GM18520 (cell line): ENCODE measurements at regions not wholly inside any gene's neighbourhood (a gene's known extent, or its start where the extent isn't known, plus 50 kb on each side); places are given as distances from the start of the nearest gene placed in this dataset.
"Not testable (repeated sequence)": the region's sequence is repeated elsewhere in the genome, so short reads cannot be mapped to it uniquely, and the experiment has no call there.

ENCODE experiments used
- ATAC-seq: cut with Tn5 transposase; IDR thresholded peaks from one replicate; pipeline ENCODE4 v1.9.1; 2021; ENCODE audit not compliant: unreplicated experiment

DNA sequence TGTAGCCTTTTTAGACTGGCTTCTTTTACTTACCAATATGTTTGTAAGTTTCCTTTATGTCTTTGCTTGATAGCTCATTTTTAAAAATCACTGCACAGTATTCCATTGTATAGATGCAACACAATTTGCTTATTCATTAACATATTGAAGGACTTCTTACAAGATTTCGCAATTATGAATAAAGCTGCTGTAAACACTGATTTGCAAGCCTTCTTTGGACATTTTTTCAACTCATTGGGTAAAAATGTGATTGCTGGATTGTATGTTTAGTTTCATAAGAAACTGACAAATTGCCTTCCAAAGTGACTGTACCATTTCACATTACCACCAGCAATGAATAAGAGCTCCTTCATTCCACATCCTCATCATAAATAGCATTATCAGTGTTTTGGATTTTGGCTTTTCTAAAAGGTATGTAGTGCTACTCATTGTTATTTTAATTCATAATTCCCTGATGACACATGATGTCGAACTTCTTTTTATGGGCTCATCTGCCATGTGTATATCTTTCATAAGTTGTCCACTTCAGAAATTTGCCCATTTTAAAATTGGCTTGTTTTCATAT lies 80.7 kb downstream of the TFAP2B start:
- no peak for ATAC-seq

DNA sequence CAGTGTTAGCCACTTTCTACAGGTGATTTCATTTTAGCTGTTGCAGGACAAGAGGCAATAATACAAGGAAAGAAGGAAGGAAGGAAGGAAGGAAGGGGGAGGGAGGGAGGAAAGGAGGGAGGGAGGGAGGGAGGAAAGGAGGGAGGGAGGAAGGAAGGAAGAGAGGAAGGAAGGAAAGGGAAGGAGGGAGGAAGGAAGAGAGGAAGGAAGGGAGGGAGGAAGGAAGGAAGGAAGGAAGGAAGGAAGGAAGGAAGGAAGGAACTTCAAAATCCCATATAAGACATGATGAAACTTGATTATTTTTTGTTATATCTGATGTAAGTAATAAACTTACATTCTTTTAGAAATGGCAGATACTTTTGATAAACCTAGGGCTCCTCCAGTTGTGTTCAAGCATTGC lies 83.6 kb downstream of the TFAP2B start:
- no peak for ATAC-seq

DNA sequence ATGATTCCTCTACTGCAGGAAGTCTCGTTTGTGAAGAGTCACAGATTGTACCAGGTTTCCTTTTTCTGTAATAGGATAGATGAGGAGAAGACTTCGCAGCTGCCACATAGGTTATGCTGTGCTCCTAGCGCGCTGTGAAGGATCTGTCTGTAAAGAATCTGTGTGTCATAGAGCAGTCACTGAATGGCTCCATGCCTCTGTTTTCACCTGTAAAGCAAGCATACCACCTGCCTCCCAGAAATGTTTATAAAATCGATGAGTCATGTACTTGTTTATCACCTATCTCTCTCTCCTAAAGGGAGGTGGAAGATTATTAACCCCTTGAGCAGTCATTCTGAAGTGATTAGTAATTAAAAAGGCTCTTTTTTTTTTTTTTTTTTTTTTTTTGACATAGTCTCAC lies 86.6 kb downstream of the TFAP2B start:
- no peak for ATAC-seq

DNA sequence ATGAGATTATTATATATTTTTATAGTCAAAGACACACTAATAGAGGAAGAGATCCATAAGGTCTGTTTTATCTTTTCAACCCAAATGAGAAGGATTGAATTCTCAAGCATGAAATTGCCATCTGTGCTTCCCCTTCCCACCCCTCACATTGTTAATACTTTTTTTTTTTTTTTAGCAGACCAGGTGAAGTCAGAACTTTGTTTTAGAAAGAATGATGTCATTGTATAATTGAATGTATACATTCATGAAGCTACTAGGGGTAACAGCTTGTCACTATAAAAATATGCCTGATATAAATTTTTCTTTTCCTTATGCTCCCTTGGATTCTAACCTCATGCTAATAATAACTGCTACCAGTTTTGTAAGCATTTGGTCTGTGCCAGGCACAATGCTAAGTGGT lies 88.9 kb downstream of the TFAP2B start:
- no peak for ATAC-seq

DNA sequence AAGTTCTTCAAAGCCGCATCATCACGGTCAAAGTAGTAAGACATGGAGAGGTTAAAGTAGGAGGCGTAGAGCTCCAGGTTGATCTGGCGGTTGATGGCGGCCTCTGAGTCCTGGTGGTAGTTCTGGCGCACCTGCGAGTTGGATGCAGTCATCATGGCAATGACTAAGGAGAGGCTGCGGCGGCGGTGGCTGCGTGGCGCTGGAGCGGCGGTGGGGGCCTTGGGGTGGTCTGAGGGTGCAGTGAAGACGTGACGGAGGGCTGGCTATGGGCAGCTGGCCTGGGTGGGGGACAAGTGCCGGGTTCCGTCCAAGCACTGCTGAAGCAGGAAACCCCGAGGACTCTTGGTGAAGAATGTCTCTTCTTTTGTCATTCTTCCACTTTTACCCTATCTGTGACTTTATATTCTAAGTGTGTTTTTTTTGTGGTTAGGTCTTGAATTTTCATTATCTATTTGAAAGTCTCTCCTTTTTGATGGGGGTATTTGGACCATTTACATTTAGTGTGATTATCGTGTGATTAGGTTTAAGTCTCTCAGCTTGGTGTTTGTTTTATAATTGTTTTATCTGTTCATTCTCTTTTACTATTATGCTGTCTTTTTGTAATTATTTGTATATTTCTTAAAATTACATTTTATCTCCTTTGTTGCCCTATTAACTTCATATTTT lies 94.6 kb downstream of the TFAP2B start:
- no peak for ATAC-seq

DNA sequence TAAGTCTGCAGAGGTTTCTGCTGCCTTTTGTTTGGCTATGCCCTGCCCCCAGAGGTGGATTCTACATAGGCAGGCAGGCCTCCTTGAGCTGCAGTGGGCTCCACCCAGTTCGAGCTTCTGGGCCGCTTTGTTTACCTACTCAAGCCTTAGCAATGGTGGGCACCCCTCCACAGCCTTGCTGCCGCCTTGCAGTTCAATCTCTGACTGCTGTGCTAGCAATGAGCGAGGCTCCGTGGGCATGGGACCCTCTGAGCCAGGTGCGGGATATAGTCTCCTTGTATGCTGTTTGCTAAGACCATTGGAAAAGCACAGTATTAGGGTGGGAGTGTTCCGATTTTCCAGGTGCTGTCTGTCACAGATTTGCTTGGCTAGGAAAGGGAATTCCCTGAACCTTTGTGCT lies 102.7 kb downstream of the TFAP2B start:
- ATAC-seq: not testable (repeated sequence)

DNA sequence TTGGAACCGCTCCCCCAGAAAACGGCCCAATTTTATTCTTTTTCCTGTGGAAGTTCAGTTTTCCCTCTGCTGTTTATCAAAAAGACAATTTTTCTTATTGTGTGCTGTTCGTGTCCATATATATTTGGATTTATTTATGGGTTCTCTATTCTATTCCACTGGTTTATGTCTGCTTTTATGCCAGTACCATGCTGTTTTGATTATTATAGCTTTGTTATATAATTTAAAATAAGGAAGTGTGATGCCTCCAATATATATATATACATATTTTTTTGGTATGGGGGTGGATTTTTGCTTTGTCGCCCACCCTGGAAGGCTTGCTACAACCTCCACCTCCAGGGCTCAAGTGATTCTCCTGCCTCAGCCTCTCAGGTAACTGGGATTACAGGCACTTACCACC lies 103.3 kb downstream of the TFAP2B start:
- ATAC-seq: no peak

DNA sequence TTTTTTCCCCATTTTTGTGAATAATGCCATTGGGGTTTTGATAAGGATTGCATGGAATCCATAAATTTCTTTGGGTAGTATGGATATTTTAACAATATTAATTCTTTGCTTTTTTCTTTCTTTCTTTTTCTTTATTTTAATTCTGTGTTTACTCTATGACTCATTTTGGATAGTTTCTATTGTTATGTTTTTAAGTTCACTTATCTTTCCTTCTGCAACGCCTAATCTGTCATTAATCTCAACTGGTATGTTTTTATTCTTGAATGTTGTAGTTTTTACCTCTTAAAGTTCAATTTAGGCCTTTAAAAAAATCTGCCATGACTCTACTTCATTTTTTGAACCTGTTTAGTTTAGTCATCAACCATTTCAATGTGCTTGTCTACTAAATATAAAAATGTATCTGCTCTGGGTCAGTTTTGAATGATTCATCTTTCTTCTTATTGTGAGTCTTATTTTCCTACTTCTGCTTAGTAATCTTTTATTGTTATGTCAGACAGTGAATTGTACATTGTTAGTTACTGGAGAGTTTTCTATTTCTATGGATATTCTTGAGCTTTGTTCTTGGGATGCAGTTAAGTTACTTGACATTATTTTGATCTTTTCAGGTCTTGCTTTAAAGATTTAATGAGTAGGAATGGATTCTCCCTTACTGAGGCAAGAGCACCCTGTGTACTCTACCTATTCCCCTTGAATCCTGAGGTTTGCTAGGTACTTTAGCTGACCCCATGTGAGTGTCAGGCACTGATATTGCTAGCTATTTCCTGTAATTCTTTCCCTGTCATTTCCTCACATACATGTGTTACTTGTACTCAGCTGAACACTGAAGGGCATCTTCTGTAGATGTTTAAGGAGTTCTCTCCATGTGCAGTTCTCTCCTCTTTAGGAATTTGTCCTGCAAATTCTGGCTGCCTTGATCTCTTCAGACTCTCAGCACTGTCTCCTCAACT lies 104.2 kb downstream of the TFAP2B start:
- no peak for ATAC-seq

DNA sequence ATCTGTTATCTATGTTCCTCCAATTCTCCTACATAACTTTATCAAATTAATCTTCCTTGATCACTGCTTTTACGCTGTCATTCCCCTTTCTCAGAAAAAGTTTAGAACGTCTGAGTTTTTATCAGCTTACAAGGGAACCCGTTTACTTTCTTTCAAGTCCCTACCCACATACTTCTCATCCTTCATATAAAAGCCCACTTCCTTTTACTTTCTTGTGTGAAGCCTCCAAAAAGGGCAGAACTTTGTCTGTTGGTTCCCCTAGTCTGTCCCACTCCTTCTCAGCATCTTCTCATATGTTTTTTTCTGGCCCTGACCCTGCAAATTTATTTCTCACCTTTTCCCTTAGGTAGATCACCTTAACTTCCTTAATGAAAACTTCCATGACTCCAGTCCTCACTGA lies 106.1 kb downstream of the TFAP2B start:
- ATAC-seq: no peak

DNA sequence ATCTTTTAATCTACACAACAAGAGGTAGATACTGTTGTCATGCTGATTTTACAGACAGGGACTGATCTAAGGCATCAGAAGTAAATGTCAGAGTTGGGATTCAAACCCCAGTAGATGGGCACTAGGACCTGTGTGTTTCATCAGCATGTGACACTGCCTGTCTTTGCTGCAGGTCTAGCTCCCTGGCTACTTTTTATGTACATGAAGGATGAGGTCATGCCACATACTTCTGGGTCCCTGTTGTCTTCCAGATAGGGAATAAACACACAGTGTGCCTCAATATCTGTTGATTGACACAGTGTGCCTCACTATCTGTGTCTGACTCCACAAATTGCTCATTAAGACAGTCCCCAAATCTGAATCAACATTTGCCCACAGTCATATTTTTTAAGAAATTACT lies 106.9 kb downstream of the TFAP2B start:
- no peak for ATAC-seq

DNA sequence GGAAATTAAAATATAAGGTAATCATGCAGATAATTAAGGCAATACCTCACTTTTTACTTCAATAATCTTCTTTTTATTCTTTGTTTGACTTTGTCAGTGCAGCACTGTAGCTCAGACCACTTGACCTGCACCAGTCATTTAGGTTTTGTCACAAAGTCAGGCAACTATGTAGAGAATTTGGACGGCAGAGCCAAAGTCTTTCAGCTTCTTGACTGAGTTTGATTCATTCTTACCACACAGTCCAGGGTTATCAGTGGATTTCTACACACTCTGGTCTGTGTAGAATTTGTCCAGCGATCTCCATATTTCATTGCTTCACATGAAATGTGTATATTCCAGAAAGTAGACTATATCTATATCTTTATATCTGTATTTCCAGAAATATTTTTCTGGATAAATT lies 107.3 kb downstream of the TFAP2B start:
- no peak for ATAC-seq

DNA sequence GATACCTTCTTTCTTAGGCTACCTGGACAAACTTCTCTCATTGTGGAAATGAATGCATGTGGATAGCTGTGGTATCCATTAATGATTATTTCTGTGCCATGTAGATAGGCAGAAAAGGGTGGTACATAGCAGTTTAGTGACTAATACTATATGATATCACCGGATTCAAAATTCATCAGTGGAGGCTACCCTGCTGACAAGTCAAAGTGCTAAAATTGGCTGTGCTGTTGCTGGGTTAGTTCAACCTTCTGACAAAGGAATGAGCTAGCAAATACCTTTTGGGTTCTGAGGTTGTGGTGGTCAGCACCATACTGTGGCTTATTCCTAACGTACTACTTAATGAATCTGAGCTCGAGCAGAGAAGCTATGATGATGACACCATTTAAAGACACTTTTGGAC lies 109.1 kb downstream of the TFAP2B start:
- ATAC-seq: no peak

DNA sequence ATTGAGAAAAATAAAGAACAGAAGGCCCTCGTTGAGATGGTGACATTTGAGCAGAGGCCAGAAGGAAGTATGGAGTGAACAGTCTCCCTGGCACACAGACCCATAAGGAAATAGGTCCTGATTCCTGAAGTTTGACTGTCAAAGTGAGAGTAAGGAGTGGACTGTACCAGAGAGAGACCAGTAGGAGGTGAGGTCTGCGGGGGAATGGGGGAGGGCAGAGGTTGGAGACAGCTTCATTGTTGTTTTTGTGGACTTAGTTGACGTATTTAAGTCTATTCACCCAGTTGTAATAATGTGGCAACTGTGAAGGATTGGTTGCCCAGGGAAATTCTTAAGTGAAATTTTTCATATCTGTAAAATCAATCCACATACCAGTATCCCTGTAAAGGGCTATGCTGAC lies 110.7 kb downstream of the TFAP2B start:
- no peak for ATAC-seq

DNA sequence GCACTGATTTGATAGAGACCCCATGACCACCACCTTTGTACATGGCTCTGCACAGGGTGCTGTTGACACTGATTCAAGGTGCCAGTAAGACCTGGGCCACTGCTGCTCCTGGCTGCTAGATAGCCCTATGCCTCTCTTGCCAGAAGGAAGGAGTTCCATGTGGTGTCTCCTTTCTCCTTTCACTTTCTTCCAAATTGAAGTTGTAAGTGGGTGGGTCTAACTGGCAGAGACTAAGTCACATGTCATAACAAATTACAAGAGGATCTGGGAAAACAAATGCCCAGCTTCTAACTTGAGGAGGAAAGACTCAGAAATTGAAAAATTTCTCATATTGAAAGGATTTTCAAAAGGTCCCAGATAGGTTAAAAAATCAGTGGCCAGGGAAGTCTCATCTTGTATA lies 116.8 kb downstream of the TFAP2B start:
- ATAC-seq: no peak

DNA sequence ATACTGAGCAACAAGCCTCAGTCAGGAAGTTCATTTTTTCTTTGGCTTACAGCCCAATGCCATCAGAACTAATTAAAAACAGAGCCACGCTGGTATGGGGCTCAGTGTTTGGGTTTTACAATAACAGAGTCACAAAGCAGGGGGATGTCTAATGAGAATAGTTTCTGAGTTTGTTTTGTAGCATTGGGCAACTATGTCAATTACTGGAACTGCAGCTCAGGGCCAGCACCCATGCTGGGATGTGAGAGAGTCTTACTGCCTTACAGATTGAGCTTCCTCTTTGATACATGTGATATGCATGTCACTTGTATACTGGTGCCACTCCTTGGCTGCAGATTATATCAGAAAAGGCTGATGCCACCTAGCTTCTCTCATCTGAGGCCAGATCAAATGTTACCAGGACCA lies 117.6 kb downstream of the TFAP2B start:
- no peak for ATAC-seq

DNA sequence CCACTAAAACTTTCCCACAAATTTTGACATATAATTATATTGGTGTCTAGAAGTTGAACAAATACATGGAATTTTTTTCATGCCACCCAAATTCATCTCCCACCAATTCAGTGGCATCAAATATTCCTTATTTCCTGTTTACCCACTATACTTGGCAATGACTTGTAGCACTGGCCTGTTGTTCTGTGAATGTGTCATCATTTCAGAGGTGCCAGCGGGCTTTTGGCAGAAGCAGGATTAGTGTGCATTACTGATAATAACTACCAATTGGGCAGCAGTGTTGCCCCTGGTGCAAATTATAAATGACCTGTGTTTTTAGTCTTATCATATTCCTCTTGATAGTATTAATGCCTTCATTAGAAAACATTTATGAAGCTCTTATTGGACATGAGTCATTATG lies 121.3 kb downstream of the TFAP2B start:
- no peak for ATAC-seq

DNA sequence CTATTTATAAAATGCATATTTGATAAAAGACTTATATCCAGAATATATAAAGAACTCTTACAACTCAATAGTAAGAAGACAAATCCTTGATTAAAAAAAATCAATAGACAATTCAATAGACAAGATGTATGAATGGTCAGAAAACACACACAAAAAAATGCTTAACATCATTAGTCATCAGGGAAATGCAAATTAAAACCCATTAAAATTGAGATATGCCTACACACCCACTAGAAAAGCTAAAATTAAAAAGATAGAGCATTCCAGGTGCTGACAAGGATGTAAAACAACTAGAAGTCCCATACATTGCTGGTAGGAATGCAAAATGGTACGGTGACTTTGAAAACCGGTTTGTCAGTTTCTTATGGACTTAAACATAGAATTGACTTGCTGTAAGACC lies 127.1 kb downstream of the TFAP2B start:
- ATAC-seq: no peak

DNA sequence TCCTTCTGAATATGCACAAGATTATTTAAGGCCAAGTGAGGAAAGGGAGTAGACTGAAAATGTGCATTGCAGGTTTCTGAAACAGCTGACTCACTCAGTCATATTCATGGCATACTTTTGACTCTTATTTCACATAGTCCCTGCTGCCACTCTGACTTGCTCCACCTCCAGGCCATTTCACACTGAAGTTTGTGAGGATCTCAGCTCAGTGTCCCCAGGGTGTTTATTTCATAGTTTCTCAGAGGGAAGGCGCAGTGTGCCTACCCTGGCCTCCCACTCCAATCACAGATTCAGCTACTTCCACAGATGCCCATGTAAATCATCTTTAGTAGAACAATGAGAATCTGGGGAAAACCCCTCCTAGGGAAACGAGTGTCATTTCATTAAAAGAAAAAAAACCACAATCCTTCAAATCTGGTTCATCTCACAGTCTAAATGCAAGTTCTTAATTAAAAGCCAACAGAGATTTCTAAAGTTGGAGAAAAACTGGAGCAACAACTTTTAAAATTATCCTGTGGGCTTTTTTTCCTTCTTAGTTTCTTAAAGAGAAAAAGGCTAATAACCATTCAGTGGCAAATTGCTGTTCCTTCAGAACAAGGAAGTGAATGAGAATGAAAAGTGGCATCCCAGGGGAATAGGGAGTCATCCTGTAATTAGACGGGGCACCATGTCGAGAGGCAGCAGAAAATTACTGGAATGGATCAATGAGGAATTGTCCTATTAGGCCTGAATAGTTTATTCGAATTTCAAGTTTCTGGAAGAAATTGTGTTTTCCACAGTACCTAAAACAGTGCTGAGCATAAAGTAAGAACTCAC lies 133.6 kb downstream of the TFAP2B start:
- ATAC-seq: no peak

DNA sequence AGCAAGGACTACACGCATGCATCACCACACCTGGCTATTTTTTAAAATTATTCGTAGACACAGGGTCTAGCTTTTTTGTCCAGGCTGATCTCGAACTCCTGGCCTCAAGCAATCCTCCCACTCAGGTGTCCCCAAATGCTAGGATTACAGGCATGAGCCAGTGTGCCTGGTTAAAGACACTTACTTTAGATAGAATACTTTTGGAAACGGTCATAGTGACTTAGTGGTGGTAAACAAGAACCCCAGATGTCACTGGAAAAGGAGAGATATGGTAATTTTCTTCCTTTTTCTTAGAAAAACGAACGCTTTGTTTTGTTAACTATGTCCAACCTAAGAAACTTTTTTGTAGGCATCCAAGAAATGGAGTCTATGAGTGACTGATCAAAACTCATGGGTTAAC lies 137.3 kb downstream of the TFAP2B start:
- ATAC-seq: no peak

DNA sequence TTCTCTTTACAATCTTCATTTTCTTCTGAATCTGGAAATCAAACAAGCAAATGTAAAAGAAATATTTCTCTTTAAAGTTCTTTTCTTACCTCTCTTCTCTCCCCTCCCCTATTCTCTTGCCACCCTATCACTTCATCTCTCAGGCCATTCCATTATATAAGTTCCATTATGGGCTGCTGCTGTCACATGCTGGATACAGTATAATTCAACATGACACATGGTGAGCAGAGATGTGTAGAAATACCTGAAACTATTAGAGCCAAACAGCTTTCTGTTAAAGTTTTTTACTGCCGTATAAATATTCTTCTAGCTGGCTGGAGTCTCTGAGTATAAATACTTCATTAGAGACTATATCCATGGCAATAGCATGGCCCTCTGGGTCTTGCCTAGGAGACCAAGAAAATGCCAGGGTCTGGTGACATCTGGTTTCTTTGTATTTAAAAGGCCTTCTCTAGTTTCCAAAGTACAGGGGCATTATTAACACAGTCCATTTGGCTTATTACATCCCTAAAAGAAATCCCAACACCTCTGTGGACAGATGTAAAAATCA lies 139.6 kb downstream of the TFAP2B start:
- no peak for ATAC-seq

DNA sequence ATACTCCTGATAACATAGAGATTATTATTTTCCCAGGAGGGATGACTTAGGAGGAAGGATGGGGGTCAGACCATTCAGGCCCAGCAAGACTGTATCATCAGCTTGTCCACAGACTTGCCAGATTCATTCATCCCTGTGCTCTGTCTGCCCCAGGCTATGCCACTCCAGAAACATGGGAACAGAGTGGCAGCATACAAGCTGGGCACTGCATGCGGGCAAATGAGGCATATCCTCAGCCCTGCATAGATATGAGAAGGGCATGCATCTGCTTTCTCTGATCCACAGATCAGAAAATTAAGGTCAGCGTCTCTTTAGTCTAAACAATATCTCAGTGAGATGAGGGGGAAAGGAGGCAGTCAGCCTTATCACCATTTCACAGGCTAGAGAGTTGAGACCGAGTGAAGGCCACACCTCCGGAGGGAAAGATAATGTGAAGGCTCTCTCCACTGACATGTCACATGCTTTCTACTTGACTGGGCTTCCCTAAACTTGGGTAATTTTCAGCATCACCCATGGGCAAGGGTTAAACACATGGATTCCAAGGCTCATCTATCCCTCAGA lies 140.5 kb downstream of the TFAP2B start:
- no peak for ATAC-seq
